GM20000 (cell line): ENCODE measurements at regions not wholly inside any gene's neighbourhood (a gene's known extent, or its start where the extent isn't known, plus 50 kb on each side); places are given as distances from the start of the nearest gene placed in this dataset.

Source experiments
- DNase-seq: peaks from one replicate; pipeline ENCODE4 v3.0.0; 2012; ENCODE audit warnings: low spot score
- CTCF ChIP-seq: IDR thresholded peaks from 2 replicates; pipeline ENCODE4 v1.5.1; 2012; ENCODE audit warnings: mild to moderate bottlenecking, control low read depth; ENCODE audit errors: extremely low read depth, missing control alignments

DNA sequence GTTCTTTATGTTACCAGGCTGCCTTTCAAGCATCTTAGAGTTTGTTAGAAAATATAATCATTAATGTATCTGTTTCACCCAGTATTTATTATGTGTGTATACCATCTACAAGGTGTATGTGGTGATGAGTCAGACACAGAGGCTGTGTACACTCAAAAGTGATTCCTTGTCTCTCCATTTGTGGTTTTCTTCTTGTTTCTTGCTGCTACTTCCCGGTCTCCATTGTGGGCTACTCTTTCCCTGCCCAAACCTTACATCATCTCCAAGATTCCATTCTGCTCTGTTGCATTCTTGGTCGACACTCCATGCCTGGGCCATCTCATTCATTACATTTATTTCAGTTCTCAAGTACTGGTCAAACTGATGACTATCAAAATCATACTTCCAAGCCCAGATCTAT is 182.2 kb upstream of the STXBP5 start:
- no peak for TF ChIP-seq CTCF
- no peak for DNase-seq

- DNase-seq: no peak
- no peak for TF ChIP-seq CTCF
These were observed 181.1 kb upstream of the STXBP5 start for GRCh38 chr6:147023148-147023547.

DNA sequence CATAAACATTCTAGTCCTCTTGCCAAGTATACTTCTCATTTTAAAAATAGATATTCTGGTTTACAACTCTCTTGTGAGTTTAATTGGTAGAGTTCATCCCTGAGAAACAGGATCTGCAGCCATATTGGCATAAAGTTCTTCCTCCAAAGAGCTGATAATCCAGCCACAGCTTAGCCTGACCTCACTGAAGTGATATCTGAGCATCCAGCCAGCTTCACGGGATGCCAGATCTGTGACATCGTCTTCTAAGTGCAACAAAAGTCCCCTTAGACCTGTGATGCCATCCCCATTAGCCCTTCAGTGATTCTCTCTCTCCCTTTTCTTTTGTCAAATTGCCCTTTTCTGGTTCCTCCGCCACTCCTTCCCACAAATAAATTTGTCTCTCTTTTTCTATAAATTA is 180.6 kb upstream of the STXBP5 start:
- no peak for TF ChIP-seq CTCF
- DNase-seq: no peak

DNA sequence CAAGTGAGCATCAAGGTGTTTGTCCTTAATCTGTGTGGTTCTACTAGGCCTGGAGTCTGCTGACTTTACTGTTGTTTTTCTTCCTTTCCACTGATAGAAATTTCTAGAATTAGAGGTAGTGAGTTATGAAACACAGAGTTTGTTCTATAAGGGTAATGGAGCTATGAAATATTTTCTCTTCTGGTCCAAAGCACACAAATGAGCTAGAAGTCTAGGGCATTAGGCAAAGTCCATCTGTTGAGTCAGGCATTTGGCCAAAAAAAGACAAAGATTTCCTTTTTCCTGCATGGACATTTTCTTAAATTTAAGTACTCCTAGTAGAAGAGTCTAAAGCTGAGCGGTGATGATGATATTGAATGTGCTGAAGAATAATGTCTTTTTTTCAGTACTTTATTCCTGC is 174.3 kb upstream of the STXBP5 start:
- no peak for DNase-seq
- TF ChIP-seq CTCF: no peak

- DNase-seq: no peak
- no peak for TF ChIP-seq CTCF
These were observed 170.9 kb upstream of the STXBP5 start for GRCh38 chr6:147033267-147033666.

GRCh38 chr6:147035886-147036285 is 168.3 kb upstream of the STXBP5 start:
- no peak for DNase-seq
- no peak for TF ChIP-seq CTCF

GRCh38 chr6:147037881-147038280 is 166.3 kb upstream of the STXBP5 start:
- no peak for DNase-seq
- no peak for TF ChIP-seq CTCF
